ENCODE measurements at regions not wholly inside any gene's neighbourhood (a gene's known extent, or its start where the extent isn't known, plus 50 kb on each side); places are given as distances from the start of the nearest gene placed in this dataset.

GRCh38 chr13:82407321-82407720 is 1475.0 kb downstream of the SLITRK1 start:
- DNase-seq (ENCODE audit: low read depth in 2 of 2) = no peak

GRCh38 chr13:82374719-82375118 is 1507.6 kb downstream of the SLITRK1 start:
- no peak for DNase-seq (ENCODE audit: low read depth in 2 of 2)

- no peak for DNase-seq (ENCODE audit: low read depth in 2 of 2)
Observed at GRCh38 chr13:82370316-82370715, 1512.0 kb downstream of the SLITRK1 start.

- DNase-seq (ENCODE audit: low read depth in 2 of 2) = no peak
Observed at GRCh38 chr13:82364525-82364924, 1517.7 kb downstream of the SLITRK1 start.

GRCh38 chr13:82358284-82358683 is 1524.0 kb downstream of the SLITRK1 start:
- no peak for DNase-seq (ENCODE audit: low read depth in 2 of 2)

- no peak for DNase-seq (ENCODE audit: low read depth in 2 of 2)
Observed at GRCh38 chr13:82356667-82357410, 1525.4 kb downstream of the SLITRK1 start.

- DNase-seq (ENCODE audit: low read depth in 2 of 2) = no peak
Observed at GRCh38 chr13:82344867-82345266, 1537.4 kb downstream of the SLITRK1 start.

- no peak for DNase-seq (ENCODE audit: low read depth in 2 of 2)
Observed at GRCh38 chr13:82341116-82341515, 1541.2 kb downstream of the SLITRK1 start.

- no peak for DNase-seq (ENCODE audit: low read depth in 2 of 2)
Observed at GRCh38 chr13:82330499-82330898, 1551.8 kb downstream of the SLITRK1 start.

GRCh38 chr13:82323101-82323500 is 1559.2 kb downstream of the SLITRK1 start:
- no peak for DNase-seq (ENCODE audit: low read depth in 2 of 2)

- DNase-seq (ENCODE audit: low read depth in 2 of 2) = no peak
Observed at GRCh38 chr13:82305588-82305987, 1576.7 kb downstream of the SLITRK1 start.

GRCh38 chr13:82298106-82298505 is 1584.2 kb downstream of the SLITRK1 start:
- no peak for DNase-seq (ENCODE audit: low read depth in 2 of 2)

GRCh38 chr13:82294226-82294625 is 1588.0 kb downstream of the SLITRK1 start:
- DNase-seq (ENCODE audit: low read depth in 2 of 2) = no peak

GRCh38 chr13:82292334-82292733 is 1589.9 kb downstream of the SLITRK1 start:
- DNase-seq (ENCODE audit: low read depth in 2 of 2) = no peak

- DNase-seq (ENCODE audit: low read depth in 2 of 2) = no peak
Observed at GRCh38 chr13:82291852-82292251, 1590.4 kb downstream of the SLITRK1 start.

- no peak for DNase-seq (ENCODE audit: low read depth in 2 of 2)
Observed at GRCh38 chr13:82275644-82276043, 1606.6 kb downstream of the SLITRK1 start.

GRCh38 chr13:82259284-82259683 is 1623.0 kb downstream of the SLITRK1 start:
- no peak for DNase-seq (ENCODE audit: low read depth in 2 of 2)

GRCh38 chr13:82257790-82258507 is 1624.3 kb downstream of the SLITRK1 start:
- DNase-seq (ENCODE audit: low read depth in 2 of 2) = no peak

- no peak for DNase-seq (ENCODE audit: low read depth in 2 of 2)
Observed at GRCh38 chr13:82248762-82249161, 1633.5 kb downstream of the SLITRK1 start.

GRCh38 chr13:82245860-82246259 is 1636.4 kb downstream of the SLITRK1 start:
- DNase-seq (ENCODE audit: low read depth in 2 of 2) = no peak

GRCh38 chr13:82224806-82225205 is 1657.5 kb downstream of the SLITRK1 start:
- no peak for DNase-seq (ENCODE audit: low read depth in 2 of 2)

- DNase-seq (ENCODE audit: low read depth in 2 of 2) = no peak
Observed at GRCh38 chr13:82221621-82222020, 1660.7 kb downstream of the SLITRK1 start.

GRCh38 chr13:82220641-82221040 is 1661.6 kb downstream of the SLITRK1 start:
- no peak for DNase-seq (ENCODE audit: low read depth in 2 of 2)
